SW480 (cell line): ENCODE measurements at regions not wholly inside any gene's neighbourhood (a gene's known extent, or its start where the extent isn't known, plus 50 kb on each side); places are given as distances from the start of the nearest gene placed in this dataset.
"Not testable (repeated sequence)": the region's sequence is repeated elsewhere in the genome, so short reads cannot be mapped to it uniquely, and the experiment has no call there.

Experiments used
- DNase-seq: peaks from one replicate; pipeline ENCODE4 v3.0.0-alpha.2; 2016; ENCODE audit warnings: low spot score

GRCh38 chr10:2099321-2099720 lies 362.0 kb upstream of the ADARB2 start:
- DNase-seq, result no peak

- no peak for DNase-seq
Observed at GRCh38 chr10:2097937-2098336, 360.6 kb upstream of the ADARB2 start.

GRCh38 chr10:2094171-2094570 lies 356.8 kb upstream of the ADARB2 start:
- no peak for DNase-seq

- DNase-seq, result no peak
Observed at GRCh38 chr10:2083591-2083990, 346.3 kb upstream of the ADARB2 start.

- DNase-seq, result no peak
Observed at GRCh38 chr10:2081501-2081900, 344.2 kb upstream of the ADARB2 start.

GRCh38 chr10:2079603-2080078 lies 342.3 kb upstream of the ADARB2 start:
- DNase-seq, result no peak

GRCh38 chr10:2077231-2077630 lies 339.9 kb upstream of the ADARB2 start:
- DNase-seq, result no peak

GRCh38 chr10:2076528-2076927 lies 339.2 kb upstream of the ADARB2 start:
- DNase-seq, result no peak

- no peak for DNase-seq
Observed at GRCh38 chr10:2067015-2067414, 329.7 kb upstream of the ADARB2 start.

GRCh38 chr10:2054728-2055127 lies 317.4 kb upstream of the ADARB2 start:
- DNase-seq, result no peak

GRCh38 chr10:2053805-2054204 lies 316.5 kb upstream of the ADARB2 start:
- DNase-seq, result no peak

- no peak for DNase-seq
Observed at GRCh38 chr10:2051108-2051507, 313.8 kb upstream of the ADARB2 start.

GRCh38 chr10:2049560-2049959 lies 312.2 kb upstream of the ADARB2 start:
- no peak for DNase-seq

GRCh38 chr10:2048337-2048973 lies 311.1 kb upstream of the ADARB2 start:
- no peak for DNase-seq

GRCh38 chr10:2047679-2048078 lies 310.4 kb upstream of the ADARB2 start:
- DNase-seq, result no peak

- no peak for DNase-seq
Observed at GRCh38 chr10:2043379-2043778, 306.1 kb upstream of the ADARB2 start.

- no peak for DNase-seq
Observed at GRCh38 chr10:2038036-2038435, 300.7 kb upstream of the ADARB2 start.

GRCh38 chr10:2037246-2037645 lies 299.9 kb upstream of the ADARB2 start:
- DNase-seq, result no peak

- no peak for DNase-seq
Observed at GRCh38 chr10:2036209-2036608, 298.9 kb upstream of the ADARB2 start.

- no peak for DNase-seq
Observed at GRCh38 chr10:2030046-2030445, 292.7 kb upstream of the ADARB2 start.

GRCh38 chr10:2026936-2027335 lies 289.6 kb upstream of the ADARB2 start:
- DNase-seq, result no peak

- not testable (repeated sequence) for DNase-seq
Observed at GRCh38 chr10:2024750-2025149, 287.4 kb upstream of the ADARB2 start.

- no peak for DNase-seq
Observed at GRCh38 chr10:2023687-2024086, 286.4 kb upstream of the ADARB2 start.

- no peak for DNase-seq
Observed at GRCh38 chr10:2022401-2022800, 285.1 kb upstream of the ADARB2 start.
